Peyer's patch (tissue), 4 donors: ENCODE measurements at regions not wholly inside any gene's neighbourhood (a gene's known extent, or its start where the extent isn't known, plus 50 kb on each side); places are given as distances from the start of the nearest gene placed in this dataset.

Experiments
- POLR2A ChIP-seq, 2 donors: fragments of 450-650 bp; IDR thresholded peaks; one replicate each; pipeline ENCODE4 v1.5.1; 2017; ENCODE audit warnings: antibody characterized with exemption in 2 of 2, mild to moderate bottlenecking in 2 of 2, moderate library complexity in 2 of 2
- TF ChIP-seq, protein P1 (sequence below), 6 experiments: fragments of 450-650 bp in 4 of 6; fragments of 200-600 bp in 2 of 6; sonication (generic) in 1 of 6; IDR thresholded peaks; one replicate each; pipeline ENCODE4 v1.5.1; 2017 to 2019; ENCODE audit warnings: antibody characterized with exemption in 6 of 6, mild to moderate bottlenecking in 3 of 6, moderate library complexity in 1 of 6

DNA sequence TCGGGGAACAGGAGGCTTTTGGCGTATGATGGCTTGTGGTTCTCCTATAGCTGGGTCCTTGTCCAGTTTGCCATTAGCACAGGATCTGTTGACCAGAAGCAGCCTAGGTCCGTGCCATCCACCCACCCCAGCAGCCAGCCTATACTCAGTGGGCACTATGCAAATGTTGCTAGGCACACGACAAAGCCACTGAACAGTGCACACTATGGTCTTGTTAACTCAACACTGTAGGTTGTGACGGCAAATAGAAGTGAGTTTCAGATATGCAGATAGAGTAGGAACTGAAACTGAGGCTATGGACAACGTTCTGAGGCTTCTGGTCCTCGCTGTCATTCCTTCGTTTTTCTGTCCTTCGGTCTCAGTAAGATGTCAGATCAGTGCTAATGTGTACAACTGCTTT is 541.3 kb upstream of the TENM3 start:
- TF ChIP-seq, protein P1, sequence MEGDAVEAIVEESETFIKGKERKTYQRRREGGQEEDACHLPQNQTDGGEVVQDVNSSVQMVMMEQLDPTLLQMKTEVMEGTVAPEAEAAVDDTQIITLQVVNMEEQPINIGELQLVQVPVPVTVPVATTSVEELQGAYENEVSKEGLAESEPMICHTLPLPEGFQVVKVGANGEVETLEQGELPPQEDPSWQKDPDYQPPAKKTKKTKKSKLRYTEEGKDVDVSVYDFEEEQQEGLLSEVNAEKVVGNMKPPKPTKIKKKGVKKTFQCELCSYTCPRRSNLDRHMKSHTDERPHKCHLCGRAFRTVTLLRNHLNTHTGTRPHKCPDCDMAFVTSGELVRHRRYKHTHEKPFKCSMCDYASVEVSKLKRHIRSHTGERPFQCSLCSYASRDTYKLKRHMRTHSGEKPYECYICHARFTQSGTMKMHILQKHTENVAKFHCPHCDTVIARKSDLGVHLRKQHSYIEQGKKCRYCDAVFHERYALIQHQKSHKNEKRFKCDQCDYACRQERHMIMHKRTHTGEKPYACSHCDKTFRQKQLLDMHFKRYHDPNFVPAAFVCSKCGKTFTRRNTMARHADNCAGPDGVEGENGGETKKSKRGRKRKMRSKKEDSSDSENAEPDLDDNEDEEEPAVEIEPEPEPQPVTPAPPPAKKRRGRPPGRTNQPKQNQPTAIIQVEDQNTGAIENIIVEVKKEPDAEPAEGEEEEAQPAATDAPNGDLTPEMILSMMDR (IDR thresholded peaks at IDR 0.05) = no peak
- no peak for TF ChIP-seq POLR2A (IDR thresholded peaks at IDR 0.05)
